HG03565 (cell line): ENCODE measurements at regions not wholly inside any gene's neighbourhood (a gene's known extent, or its start where the extent isn't known, plus 50 kb on each side); places are given as distances from the start of the nearest gene placed in this dataset.
"Not testable (repeated sequence)": the region's sequence is repeated elsewhere in the genome, so short reads cannot be mapped to it uniquely, and the experiment has no call there.

Source experiments
- ATAC-seq: cut with Tn5 transposase; IDR thresholded peaks from one replicate; pipeline ENCODE4 v1.9.1; 2021; ENCODE audit warnings: mild to moderate bottlenecking, moderate library complexity; ENCODE audit not compliant: unreplicated experiment

- no peak for ATAC-seq
Observed at GRCh38 chr21:27519361-27519760, 552.5 kb upstream of the ADAMTS5 start.

- not testable (repeated sequence) for ATAC-seq
Observed at GRCh38 chr21:27517177-27517576, 550.3 kb upstream of the ADAMTS5 start.

GRCh38 chr21:27515676-27516075, 548.8 kb upstream of the ADAMTS5 start:
- ATAC-seq, result no peak

GRCh38 chr21:27513825-27514224, 546.9 kb upstream of the ADAMTS5 start:
- no peak for ATAC-seq

GRCh38 chr21:27513016-27513415, 546.1 kb upstream of the ADAMTS5 start:
- no peak for ATAC-seq

- ATAC-seq, result no peak
Observed at GRCh38 chr21:27511233-27511632, 544.3 kb upstream of the ADAMTS5 start.

GRCh38 chr21:27507695-27508094, 540.8 kb upstream of the ADAMTS5 start:
- ATAC-seq, result no peak

- ATAC-seq, result no peak
Observed at GRCh38 chr21:27505516-27505915, 538.6 kb upstream of the ADAMTS5 start.

- no peak for ATAC-seq
Observed at GRCh38 chr21:27502801-27503200, 535.9 kb upstream of the ADAMTS5 start.

- ATAC-seq, result no peak
Observed at GRCh38 chr21:27498025-27498424, 531.1 kb upstream of the ADAMTS5 start.

- ATAC-seq, result no peak
Observed at GRCh38 chr21:27495836-27496235, 528.9 kb upstream of the ADAMTS5 start.

- no peak for ATAC-seq
Observed at GRCh38 chr21:27493542-27493941, 526.7 kb upstream of the ADAMTS5 start.

GRCh38 chr21:27487676-27488075, 520.8 kb upstream of the ADAMTS5 start:
- no peak for ATAC-seq

GRCh38 chr21:27480841-27481261, 514.0 kb upstream of the ADAMTS5 start:
- ATAC-seq, result no peak

- no peak for ATAC-seq
Observed at GRCh38 chr21:27477296-27477695, 510.4 kb upstream of the ADAMTS5 start.

GRCh38 chr21:27476696-27477095, 509.8 kb upstream of the ADAMTS5 start:
- ATAC-seq, result no peak

GRCh38 chr21:27475363-27475955, 508.6 kb upstream of the ADAMTS5 start:
- ATAC-seq, result no peak

- ATAC-seq, result no peak
Observed at GRCh38 chr21:27467366-27467765, 500.5 kb upstream of the ADAMTS5 start.

- ATAC-seq, result no peak
Observed at GRCh38 chr21:27466140-27466539, 499.3 kb upstream of the ADAMTS5 start.

GRCh38 chr21:27464648-27465047, 497.8 kb upstream of the ADAMTS5 start:
- no peak for ATAC-seq

GRCh38 chr21:27462726-27463125, 495.8 kb upstream of the ADAMTS5 start:
- ATAC-seq, result no peak

- no peak for ATAC-seq
Observed at GRCh38 chr21:27454234-27454633, 487.3 kb upstream of the ADAMTS5 start.

- no peak for ATAC-seq
Observed at GRCh38 chr21:27451116-27451515, 484.2 kb upstream of the ADAMTS5 start.
